Erythroblast (primary cell): ENCODE measurements at regions not wholly inside any gene's neighbourhood (a gene's known extent, or its start where the extent isn't known, plus 50 kb on each side); places are given as distances from the start of the nearest gene placed in this dataset.

Experiments
- GATA1 ChIP-seq: IDR thresholded peaks from 2 replicates; pipeline ENCODE4 v1.6.1; 2011; ENCODE audit warnings: low read depth, mild to moderate bottlenecking, control low read depth, low read length, moderate library complexity
- POLR2A ChIP-seq: IDR thresholded peaks from 2 replicates; pipeline ENCODE4 v1.6.1; 2011; ENCODE audit warnings: mild to moderate bottlenecking, low read length

DNA sequence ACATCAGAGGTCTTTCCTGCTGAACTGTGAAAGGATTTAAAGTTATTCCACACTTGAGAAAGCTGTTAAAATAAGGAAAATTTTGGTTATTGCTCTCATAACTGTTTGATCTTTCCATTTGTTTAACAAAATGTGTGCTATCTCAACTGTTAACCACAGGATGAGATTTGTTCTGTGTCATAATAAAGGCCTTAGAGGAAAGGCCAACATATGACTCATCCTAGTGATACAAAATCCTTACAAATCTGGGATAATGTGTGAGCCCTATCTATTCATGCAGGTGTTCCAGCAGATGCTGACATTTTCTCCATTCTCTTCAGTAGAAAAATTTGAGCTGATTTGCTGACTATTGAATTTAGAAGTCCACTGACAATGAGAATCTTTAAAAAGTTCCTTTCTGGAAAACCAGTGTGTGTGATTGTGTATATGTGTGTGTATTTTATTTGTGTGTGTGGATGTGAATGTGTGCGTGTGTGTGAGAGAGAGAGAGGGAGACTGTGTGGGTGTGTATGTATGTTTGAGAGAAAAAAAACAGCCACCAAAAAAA is 1111.9 kb upstream of the GYPC start:
- TF ChIP-seq POLR2A = no peak
- no peak for TF ChIP-seq GATA1
